Non-pigmented ciliary epithelial cell (primary cell): ENCODE measurements at regions not wholly inside any gene's neighbourhood (a gene's known extent, or its start where the extent isn't known, plus 50 kb on each side); places are given as distances from the start of the nearest gene placed in this dataset.

ENCODE experiments used
- DNase-seq: peaks from one replicate; pipeline ENCODE4 v3.0.0-alpha.2; 2010; ENCODE audit warnings: low read depth

DNA sequence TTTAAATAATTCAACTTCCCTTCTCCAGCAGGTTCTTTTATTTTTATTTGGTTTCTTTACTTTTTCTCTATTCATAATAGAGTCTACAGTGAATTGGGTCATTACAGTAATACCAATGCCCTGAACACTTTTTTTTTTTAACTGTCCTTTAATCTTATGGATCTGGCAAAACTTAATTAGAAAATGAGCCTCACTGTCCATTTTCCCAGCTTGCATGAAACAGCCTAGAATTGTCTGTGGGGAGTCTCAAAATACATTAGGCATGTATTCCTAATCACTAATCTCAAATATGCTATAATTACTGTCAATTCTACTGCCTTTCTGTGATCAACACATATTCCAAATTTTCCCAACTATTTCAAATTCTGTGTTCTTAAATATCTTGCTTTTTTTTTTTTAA, 406.8 kb downstream of the ANXA1 start:
- DNase-seq = no peak

DNA sequence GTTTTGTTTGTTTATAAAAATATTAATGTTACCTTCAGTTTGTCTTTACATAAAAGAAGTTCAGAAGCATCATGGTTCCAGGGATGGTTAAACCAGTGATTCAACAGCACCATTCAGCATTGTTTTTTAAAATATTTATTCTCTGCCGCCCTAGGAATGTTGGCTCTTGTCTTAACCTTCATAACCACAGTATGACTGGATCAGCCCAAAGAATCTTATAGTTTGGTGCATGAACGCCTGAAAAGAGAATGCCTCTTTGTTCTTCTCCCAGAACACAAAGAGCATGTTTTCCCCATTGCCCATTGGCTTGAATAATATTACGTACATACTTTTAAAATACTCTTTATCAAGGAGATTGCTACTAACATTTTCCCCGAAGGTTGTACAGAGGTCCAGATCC, 413.4 kb downstream of the ANXA1 start:
- peak; percentile 36 for DNase-seq

- peak; percentile 50 for DNase-seq
Observed at GRCh38 chr9:73565833-73566465, 414.3 kb downstream of the ANXA1 start.

- DNase-seq = no peak
Observed at GRCh38 chr9:73566627-73567026, 415.0 kb downstream of the ANXA1 start.

- no peak for DNase-seq
Observed at GRCh38 chr9:73573235-73573634, 421.6 kb downstream of the ANXA1 start.

DNA sequence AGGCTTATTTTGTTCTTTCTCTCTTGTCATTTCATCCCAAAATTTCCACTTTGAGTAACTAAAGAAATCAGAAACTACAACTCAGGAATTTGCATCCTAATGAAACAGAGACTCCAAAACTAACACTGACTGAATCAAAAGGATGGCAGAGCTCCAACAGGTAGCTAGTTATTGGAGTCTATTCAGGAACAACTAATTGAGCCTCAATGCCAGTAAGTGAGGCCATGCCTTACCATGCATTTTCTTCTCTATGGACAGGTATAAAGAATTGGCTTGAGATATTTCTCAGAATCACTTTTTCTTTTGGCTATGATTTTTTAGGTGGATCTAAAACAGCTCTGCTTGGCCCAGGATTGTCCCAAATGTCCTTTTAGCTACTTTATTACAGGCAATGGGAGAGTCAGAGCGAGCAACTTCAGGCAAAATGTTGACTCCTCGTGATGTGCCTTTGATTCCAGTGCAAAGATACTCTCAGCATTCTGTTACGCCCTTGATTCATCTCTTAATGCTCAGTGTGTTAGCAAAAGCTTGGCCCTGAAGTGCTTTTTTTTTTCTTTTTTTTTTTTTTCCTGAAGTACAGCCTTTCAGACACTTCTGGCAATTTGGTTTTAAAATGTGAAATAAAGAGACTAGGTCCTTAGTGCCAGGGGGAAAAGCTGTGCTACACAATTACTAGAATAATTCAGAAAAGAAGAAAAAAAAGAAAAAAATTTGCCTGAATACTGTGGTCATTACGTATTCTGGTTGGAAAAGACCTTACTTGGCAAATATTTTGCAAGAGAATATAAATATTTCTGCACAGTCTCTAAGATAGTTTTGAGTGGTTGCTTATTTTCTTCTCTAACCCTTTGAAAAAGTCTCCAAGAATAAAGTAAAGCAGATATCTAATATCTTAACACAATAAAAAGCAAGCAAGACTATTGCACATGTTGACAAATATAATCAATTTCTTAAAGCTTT, 423.7 kb downstream of the ANXA1 start:
- DNase-seq = no peak

GRCh38 chr9:73577848-73578247, 426.2 kb downstream of the ANXA1 start:
- peak; percentile 38 for DNase-seq

DNA sequence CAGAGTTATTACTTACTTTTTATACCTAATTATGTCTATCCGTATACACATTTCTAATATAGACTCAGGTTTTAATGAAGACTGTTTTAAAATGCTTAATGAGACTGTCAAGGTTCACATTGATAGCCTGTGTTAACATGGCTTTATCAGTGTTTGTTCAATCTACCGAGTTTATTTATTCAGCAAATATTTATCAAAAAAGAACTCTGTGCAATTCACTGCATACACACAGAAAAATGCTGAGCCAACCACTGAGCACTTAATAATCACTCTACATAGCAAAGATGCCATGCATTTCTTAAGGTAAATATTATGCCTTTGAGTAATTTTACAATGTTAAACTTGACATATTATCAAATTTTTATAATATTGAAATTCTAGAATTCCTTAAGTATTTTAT, 428.2 kb downstream of the ANXA1 start:
- DNase-seq = no peak

GRCh38 chr9:73583576-73583975, 431.9 kb downstream of the ANXA1 start:
- no peak for DNase-seq

GRCh38 chr9:73595036-73595545, 443.4 kb downstream of the ANXA1 start:
- no peak for DNase-seq

DNA sequence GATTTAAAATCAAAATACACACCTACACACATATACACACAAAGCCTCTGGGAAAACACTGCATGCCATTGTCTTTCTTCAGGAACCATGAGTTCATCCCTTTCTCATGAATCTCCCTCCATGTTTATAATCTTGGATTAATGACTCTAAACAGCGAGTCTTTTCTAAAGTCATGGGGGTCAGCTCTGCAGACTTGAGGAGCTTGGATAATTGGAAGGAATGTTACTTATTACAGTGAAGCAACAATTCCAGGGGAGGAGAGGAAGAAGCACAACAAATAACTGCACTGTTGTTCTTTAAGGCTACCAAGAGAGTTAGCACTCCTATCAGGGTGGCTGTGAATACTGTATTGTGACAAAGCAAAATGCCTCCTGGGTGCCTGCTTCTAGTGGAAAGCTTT, 444.7 kb downstream of the ANXA1 start:
- DNase-seq = no peak

- DNase-seq = no peak
Observed at GRCh38 chr9:73597039-73597438, 445.4 kb downstream of the ANXA1 start.

GRCh38 chr9:73597771-73598170, 446.1 kb downstream of the ANXA1 start:
- DNase-seq = no peak

DNA sequence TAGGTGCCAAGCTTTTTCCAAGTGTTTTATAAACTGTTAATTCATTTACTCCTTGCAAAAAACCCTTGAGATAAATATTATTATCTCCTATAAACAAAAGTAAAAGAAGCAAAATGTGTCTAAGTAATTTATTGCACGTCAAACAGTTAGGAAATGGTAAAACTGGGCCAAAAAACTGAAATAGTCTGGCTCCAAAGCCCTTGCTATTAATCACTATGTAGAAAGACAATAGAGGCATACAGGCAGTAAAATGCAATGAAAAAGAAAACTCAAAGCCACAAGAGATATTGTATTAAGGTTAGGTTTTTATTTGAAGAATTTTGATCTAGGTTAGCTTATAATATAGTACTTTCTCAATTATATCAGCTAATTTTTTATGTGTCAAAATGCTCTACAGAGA, 457.7 kb downstream of the ANXA1 start:
- DNase-seq = no peak

DNA sequence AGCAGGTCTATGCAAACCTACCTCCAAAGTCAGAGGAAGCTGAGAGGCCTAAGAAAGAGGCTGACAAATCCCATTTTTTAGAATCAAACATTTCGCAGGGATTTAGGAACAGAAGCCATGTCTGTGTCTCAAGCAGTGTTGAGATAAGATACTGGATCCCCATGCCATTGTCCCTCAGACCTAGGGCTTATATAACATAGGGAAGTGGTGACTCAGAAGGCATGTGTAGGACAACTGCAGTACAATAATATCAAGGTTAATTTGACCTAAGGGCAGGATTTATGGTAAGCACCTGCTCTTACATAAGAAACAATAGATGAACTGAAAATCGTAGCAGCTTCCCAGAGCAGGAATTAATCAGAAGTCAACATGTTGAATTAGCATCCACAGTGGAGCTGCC, 459.4 kb downstream of the ANXA1 start:
- no peak for DNase-seq

- DNase-seq = peak; percentile 96
Observed at GRCh38 chr9:73613092-73613701, 461.5 kb downstream of the ANXA1 start.

GRCh38 chr9:73615557-73615956, 463.9 kb downstream of the ANXA1 start:
- no peak for DNase-seq

DNA sequence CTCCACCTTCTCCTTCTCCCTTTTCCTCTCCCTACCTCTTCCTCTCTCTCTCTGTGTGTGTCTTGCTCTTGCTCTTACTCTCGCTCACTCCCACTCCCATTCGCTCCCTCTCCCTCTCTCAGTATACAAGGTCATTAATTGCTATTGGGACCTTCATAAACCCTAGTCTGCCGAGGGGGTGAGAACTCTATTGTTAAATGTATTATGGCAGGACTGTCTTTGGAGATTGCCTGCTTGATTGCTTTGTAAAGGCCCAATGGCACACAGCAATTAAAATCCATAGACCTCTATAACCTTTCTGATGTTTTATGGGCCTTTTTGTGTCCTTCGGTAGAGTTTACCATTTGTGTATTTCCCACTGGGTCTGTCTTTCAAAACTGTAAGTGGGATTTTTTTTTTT, 465.9 kb downstream of the ANXA1 start:
- DNase-seq = no peak

GRCh38 chr9:73640971-73641370, 489.3 kb downstream of the ANXA1 start:
- DNase-seq = no peak

GRCh38 chr9:73643379-73644013, 491.8 kb downstream of the ANXA1 start:
- peak; percentile 90 for DNase-seq

DNA sequence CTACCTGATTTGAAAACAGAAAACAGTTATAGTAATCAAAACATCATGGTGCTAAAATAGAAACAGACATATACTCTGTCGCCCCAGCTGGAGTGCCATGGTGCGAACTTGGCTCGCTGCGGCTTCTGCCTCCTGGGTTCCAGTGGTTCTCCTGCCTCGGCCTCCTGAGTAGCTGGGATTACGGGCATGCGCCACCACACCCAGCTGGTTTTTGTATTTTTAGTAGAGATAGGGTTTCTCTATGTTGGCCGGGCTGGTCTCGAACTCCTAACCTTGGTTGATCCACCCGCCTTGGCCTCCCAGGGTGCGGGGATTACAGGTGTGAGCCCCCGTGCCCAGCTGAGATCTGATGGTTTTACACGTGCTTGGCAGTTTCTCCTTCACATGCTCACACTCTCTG, 495.9 kb downstream of the ANXA1 start:
- no peak for DNase-seq

GRCh38 chr9:73649552-73649951, 497.9 kb downstream of the ANXA1 start:
- no peak for DNase-seq
